ELF-1 (cell line): ENCODE measurements at regions not wholly inside any gene's neighbourhood (a gene's known extent, or its start where the extent isn't known, plus 50 kb on each side); places are given as distances from the start of the nearest gene placed in this dataset.

Experiments
- DNase-seq: peaks from one replicate; pipeline ENCODE4 v3.0.0-alpha.2; 2016; ENCODE audit warnings: low read depth, low spot score

DNA sequence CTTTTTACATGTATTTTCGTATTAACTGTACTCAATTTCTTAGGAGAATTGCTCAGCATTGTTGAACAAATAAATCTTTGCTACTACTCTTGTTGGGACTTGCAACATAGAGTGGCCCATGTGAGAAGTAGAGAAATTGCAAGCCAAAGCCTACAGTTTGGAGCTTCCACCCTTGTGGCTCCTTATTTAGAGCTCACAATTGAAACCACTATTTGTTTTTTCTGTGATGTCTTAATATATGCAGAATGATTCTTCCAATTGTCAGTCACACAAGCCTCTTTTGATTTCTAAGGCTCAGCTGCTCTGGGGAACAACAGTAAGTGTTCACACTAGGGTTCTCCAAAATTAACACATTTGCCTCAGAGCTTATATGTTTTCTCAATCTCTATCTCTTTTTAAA is 60.2 kb upstream of the GALNT13 start:
- no peak for DNase-seq

DNA sequence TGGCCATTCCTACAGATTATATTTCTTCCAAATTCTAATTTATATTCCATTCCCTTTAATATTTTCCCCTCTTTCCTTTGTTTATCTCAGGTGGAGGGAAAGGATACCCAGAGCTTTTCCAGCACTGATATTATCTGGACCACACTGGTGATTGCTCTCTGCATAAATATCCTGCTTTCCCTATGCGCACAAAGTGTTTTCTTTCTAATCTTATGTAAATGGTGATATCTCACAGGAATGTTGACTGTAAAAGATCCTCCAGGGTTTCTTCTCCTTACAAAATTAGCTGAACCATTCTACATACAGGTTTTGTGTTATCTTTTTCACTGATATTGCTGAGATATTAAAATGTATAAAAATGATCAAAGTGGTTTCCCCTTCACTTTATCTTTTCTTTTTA is 59.1 kb upstream of the GALNT13 start:
- DNase-seq: no peak

DNA sequence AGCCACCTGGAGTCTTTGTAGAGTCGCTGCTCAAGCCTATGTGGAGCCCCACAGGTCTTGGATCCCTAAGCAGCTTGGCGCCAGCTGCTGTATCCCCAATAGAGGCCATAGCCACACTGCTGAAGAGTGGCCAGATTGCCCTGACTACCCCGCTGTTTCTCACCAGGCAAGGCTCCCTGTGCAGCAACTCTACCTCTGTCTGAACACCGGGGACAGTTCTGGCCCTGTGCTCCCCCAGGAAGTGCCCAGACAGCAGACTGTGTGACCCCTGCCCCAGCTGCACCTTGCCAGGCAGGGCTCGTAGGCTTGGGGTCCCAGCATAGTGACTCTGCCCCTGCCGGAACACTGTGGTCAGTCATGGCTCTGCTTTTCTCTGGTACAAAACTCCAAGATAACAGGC is 53.5 kb upstream of the GALNT13 start:
- no peak for DNase-seq

DNA sequence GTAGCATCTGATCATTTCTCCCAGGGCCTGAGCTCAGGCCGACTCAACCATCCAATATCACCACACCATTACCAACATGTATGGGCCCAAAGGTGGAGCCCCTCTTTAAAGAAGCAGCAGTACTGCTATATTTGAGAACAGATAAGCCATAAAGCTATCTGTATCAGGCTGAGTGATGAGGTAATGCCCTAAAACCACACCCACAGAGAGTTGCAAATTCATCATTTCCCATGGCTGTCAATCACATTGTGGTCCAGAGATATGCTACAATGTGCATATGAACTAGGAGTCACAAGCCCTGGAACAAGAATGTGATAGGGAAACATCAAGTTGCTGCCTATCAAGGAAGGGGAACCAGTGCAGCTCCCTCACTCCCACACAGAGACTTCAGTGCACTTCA is 52.6 kb upstream of the GALNT13 start:
- DNase-seq: no peak

DNA sequence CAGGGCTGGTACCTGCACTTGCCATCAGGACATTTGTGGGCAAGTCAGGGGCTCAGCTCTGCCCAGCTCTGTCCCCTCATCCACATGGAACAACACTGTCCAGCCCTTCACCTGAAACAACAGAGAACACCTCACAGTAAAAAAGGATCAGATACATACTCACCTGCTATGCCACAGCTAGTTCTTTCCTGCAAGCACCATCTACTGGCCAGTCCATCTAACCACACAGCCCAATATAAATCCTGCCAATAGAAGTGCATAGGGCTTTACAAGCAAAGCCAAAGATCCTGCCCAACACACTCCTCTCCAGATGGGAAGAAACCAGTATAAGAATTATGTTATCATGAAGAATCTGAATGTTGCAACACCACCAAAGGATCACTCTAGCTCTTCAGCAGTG is 52.2 kb upstream of the GALNT13 start:
- peak; percentile 23 for DNase-seq
